Liver (tissue), 8 donors: ENCODE measurements at regions not wholly inside any gene's neighbourhood (a gene's known extent, or its start where the extent isn't known, plus 50 kb on each side); places are given as distances from the start of the nearest gene placed in this dataset.

Experiments
- DNase-seq: peaks from one replicate; pipeline ENCODE4 v3.0.0-alpha.2; 2017; ENCODE audit warnings: low spot score
- H3K27ac ChIP-seq, 2 donors: one replicate each; pipeline ENCODE4 v1.7.0; 2013; ENCODE audit warnings: inconsistent platforms in 2 of 2, low read length in 2 of 2, control low read depth in 1 of 2, low read depth in 1 of 2, mild to moderate bottlenecking in 1 of 2
- H3K27me3 ChIP-seq, 4 donors: one replicate each; pipeline versions ENCODE4 v1.6.1 to v1.7.0; 2013; ENCODE audit warnings: low read length in 3 of 4, inconsistent platforms in 1 of 4, mild to moderate bottlenecking in 1 of 4, moderate library complexity in 1 of 4; ENCODE audit not compliant: control insufficient read depth in 4 of 4, insufficient read depth in 4 of 4
- H3K36me3 ChIP-seq, 4 donors: one replicate each; pipeline versions ENCODE4 v1.6.1 to v1.7.0; 2013; ENCODE audit warnings: low read length in 3 of 4, mild to moderate bottlenecking in 3 of 4, low read depth in 1 of 4, moderate library complexity in 1 of 4; ENCODE audit not compliant: control insufficient read depth in 4 of 4, insufficient read depth in 3 of 4
- H3K4me1 ChIP-seq, 4 donors: one replicate each; pipeline versions ENCODE4 v1.6.1 to v1.7.0; 2013; ENCODE audit warnings: low read length in 3 of 4, mild to moderate bottlenecking in 3 of 4, moderate library complexity in 1 of 4; ENCODE audit not compliant: control insufficient read depth in 4 of 4, insufficient read depth in 4 of 4
- H3K4me3 ChIP-seq, 3 donors: one replicate each; pipeline versions ENCODE4 v1.6.1 to v1.7.0; 2013; ENCODE audit warnings: low read length in 3 of 3, control low read depth in 1 of 3, low read depth in 1 of 3, mild to moderate bottlenecking in 1 of 3
- H3K9ac ChIP-seq, 2 donors: one replicate each; pipeline ENCODE4 v1.7.0; 2013; ENCODE audit warnings: low read length in 2 of 2, mild to moderate bottlenecking in 2 of 2, moderate library complexity in 2 of 2, control low read depth in 1 of 2, low read depth in 1 of 2
- H3K9me3 ChIP-seq, 4 donors: one replicate each; pipeline versions ENCODE4 v1.6.1 to v1.7.0; 2013; ENCODE audit warnings: low read length in 3 of 4; ENCODE audit not compliant: control insufficient read depth in 4 of 4
- ATF3 ChIP-seq: IDR thresholded peaks from 2 replicates; pipeline ENCODE4 v1.6.1; 2016; ENCODE audit warnings: antibody characterized with exemption
- EGR1 ChIP-seq, 2 donors: IDR thresholded peaks; 2 replicates each; pipeline ENCODE4 v1.6.1; 2016 to 2018; ENCODE audit warnings: antibody characterized with exemption in 2 of 2, low read depth in 2 of 2
- FOXA1 ChIP-seq: IDR thresholded peaks from 2 replicates; pipeline ENCODE4 v1.6.1; 2016; ENCODE audit warnings: antibody characterized with exemption
- FOXA2 ChIP-seq: IDR thresholded peaks from 2 replicates; pipeline ENCODE4 v1.6.1; 2016; ENCODE audit warnings: antibody characterized with exemption
- GABPA ChIP-seq, 2 donors: IDR thresholded peaks in 1 of 2; conservative IDR thresholded peaks in 1 of 2; 2 replicates each; pipeline ENCODE4 v1.6.1; 2016; ENCODE audit warnings: antibody characterized with exemption in 2 of 2, mild to moderate bottlenecking in 1 of 2, moderate library complexity in 1 of 2
- HNF4A ChIP-seq, 2 donors: conservative IDR thresholded peaks; 2 replicates each; pipeline ENCODE4 v1.6.1; 2016; ENCODE audit warnings: antibody characterized with exemption in 2 of 2, mild to moderate bottlenecking in 2 of 2
- HNF4G ChIP-seq: IDR thresholded peaks from 2 replicates; pipeline ENCODE4 v1.6.1; 2016; ENCODE audit warnings: antibody characterized with exemption
- JUND ChIP-seq, 2 donors: IDR thresholded peaks; 2 replicates each; pipeline ENCODE4 v1.6.1; 2016; ENCODE audit warnings: antibody characterized with exemption in 2 of 2
- MAX ChIP-seq: IDR thresholded peaks from 2 replicates; pipeline ENCODE4 v1.6.1; 2016; ENCODE audit warnings: antibody characterized with exemption
- NR2F2 ChIP-seq: IDR thresholded peaks from 2 replicates; pipeline ENCODE4 v1.6.1; 2016; ENCODE audit warnings: antibody characterized with exemption
- RAD21 ChIP-seq, 2 donors: IDR thresholded peaks; 2 replicates each; pipeline ENCODE4 v1.6.1; 2016; ENCODE audit warnings: antibody characterized with exemption in 2 of 2, mild to moderate bottlenecking in 2 of 2
- RXRA ChIP-seq, 2 donors: IDR thresholded peaks; 2 replicates each; pipeline ENCODE4 v1.6.1; 2017 to 2018; ENCODE audit warnings: antibody characterized with exemption in 2 of 2, mild to moderate bottlenecking in 1 of 2
- SP1 ChIP-seq: IDR thresholded peaks from 2 replicates; pipeline ENCODE4 v1.6.1; 2018; ENCODE audit warnings: antibody characterized with exemption, mild to moderate bottlenecking
- TAF1 ChIP-seq: conservative IDR thresholded peaks from 2 replicates; pipeline ENCODE4 v1.6.1; 2016; ENCODE audit warnings: antibody characterized with exemption, mild to moderate bottlenecking
- YY1 ChIP-seq: IDR thresholded peaks from 2 replicates; pipeline ENCODE4 v1.6.1; 2016; ENCODE audit warnings: antibody characterized with exemption, mild to moderate bottlenecking
- ZBTB33 ChIP-seq: IDR thresholded peaks from 2 replicates; pipeline ENCODE4 v1.6.1; 2016; ENCODE audit warnings: antibody characterized with exemption
- WGBS: extraction: QIAGEN DNeasy Blood & Tissue Kit; methylation state at CpG from one replicate; pipeline ENCODE4 v1.1.7; 2013; 5-methylcytosine and 5-hydroxymethylcytosine counted together
- TF ChIP-seq, protein P1 (sequence below): fragments of 150-350 bp; IDR thresholded peaks from 2 replicates; pipeline ENCODE4 v1.5.1; 2017; ENCODE audit warnings: improper control_type of control experiment, low read depth, low read length; ENCODE audit not compliant: missing input control
- TF ChIP-seq, protein P2 (sequence below): IDR thresholded peaks from 2 replicates; pipeline ENCODE4 v1.6.1; 2016; ENCODE audit warnings: antibody characterized with exemption, mild to moderate bottlenecking
- donor health status: healthy.
- donor health status: healthy.
- donor health status: healthy.
- donor health status: healthy.
- donor health status: healthy.

- TF ChIP-seq MAX: no peak
Measured at GRCh38 chr1:162977944-162978568, 91.1 kb upstream of the RGS4 start (continued).

DNA sequence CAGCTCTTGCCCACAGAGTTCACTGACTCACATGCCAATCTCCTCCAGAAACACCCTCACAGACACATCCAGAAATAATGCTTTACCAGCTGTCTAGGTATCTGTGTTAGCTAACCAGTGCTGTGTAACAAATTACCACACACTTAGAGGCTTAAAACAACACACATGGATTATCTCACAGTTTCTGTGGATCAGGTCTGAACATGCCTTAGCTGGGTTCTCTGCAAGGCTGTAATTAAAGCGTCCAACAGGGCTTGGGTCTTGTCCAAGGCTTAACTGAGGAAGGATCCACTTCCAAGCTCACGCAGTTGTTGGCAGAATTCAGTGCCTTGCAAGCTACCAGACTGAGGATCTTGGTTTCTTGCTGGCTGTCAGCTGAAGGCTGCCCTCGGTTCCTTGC lies 92.5 kb upstream of the RGS4 start:
- no peak overlapping the region for H3K4me3 ChIP-seq
- 63% methylated on average over 3 of the region's 3 CpGs for WGBS
- DNase-seq: no peak
- H3K4me1 ChIP-seq: no peaks in the 10 kb centered on the region
- no peaks in the 10 kb centered on the region for H3K9me3 ChIP-seq
- TF ChIP-seq ATF3 (no peak), HNF4A (conservative IDR thresholded peaks at IDR 0.05) (no peak), GABPA (IDR thresholded peaks at IDR 0.05 in 1 of 2, conservative IDR thresholded peaks at IDR 0.05 in 1 of 2) (no peak), HNF4G (no peak), MAX (no peak), JUND (IDR thresholded peaks at IDR 0.05) (no peak), FOXA2 (no peak)
- no peak overlapping the region for H3K27ac ChIP-seq
- H3K36me3 ChIP-seq: no peaks in the 10 kb centered on the region
- no peak overlapping the region for H3K9ac ChIP-seq
- H3K27me3 ChIP-seq: no peaks in the 10 kb centered on the region

DNA sequence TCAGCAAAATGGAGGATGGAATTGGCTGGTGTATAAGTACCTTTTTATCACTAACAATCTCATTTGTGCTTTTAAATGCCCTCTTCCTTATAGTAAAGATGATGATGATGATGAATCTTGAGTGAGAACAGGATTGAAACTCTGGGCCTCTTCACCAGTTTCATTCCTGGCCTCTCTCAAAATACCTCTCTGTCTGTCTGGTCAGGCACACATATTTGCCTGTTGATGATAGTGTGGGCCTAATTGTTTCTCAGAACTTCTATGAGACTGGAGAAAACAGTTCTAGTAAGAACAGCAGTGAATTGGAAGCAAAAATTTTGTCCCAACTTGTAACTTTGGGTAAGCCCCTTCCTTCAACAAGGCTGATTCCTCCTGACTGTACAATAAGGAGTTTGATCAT lies 94.4 kb upstream of the RGS4 start:
- no peak for TF ChIP-seq NR2F2
- TF ChIP-seq FOXA2: no peak
- TF ChIP-seq MAX: no peak
- TF ChIP-seq, protein P1, sequence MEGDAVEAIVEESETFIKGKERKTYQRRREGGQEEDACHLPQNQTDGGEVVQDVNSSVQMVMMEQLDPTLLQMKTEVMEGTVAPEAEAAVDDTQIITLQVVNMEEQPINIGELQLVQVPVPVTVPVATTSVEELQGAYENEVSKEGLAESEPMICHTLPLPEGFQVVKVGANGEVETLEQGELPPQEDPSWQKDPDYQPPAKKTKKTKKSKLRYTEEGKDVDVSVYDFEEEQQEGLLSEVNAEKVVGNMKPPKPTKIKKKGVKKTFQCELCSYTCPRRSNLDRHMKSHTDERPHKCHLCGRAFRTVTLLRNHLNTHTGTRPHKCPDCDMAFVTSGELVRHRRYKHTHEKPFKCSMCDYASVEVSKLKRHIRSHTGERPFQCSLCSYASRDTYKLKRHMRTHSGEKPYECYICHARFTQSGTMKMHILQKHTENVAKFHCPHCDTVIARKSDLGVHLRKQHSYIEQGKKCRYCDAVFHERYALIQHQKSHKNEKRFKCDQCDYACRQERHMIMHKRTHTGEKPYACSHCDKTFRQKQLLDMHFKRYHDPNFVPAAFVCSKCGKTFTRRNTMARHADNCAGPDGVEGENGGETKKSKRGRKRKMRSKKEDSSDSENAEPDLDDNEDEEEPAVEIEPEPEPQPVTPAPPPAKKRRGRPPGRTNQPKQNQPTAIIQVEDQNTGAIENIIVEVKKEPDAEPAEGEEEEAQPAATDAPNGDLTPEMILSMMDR: no peak
- TF ChIP-seq, protein P2, sequence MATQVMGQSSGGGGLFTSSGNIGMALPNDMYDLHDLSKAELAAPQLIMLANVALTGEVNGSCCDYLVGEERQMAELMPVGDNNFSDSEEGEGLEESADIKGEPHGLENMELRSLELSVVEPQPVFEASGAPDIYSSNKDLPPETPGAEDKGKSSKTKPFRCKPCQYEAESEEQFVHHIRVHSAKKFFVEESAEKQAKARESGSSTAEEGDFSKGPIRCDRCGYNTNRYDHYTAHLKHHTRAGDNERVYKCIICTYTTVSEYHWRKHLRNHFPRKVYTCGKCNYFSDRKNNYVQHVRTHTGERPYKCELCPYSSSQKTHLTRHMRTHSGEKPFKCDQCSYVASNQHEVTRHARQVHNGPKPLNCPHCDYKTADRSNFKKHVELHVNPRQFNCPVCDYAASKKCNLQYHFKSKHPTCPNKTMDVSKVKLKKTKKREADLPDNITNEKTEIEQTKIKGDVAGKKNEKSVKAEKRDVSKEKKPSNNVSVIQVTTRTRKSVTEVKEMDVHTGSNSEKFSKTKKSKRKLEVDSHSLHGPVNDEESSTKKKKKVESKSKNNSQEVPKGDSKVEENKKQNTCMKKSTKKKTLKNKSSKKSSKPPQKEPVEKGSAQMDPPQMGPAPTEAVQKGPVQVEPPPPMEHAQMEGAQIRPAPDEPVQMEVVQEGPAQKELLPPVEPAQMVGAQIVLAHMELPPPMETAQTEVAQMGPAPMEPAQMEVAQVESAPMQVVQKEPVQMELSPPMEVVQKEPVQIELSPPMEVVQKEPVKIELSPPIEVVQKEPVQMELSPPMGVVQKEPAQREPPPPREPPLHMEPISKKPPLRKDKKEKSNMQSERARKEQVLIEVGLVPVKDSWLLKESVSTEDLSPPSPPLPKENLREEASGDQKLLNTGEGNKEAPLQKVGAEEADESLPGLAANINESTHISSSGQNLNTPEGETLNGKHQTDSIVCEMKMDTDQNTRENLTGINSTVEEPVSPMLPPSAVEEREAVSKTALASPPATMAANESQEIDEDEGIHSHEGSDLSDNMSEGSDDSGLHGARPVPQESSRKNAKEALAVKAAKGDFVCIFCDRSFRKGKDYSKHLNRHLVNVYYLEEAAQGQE: no peak
- no peak for TF ChIP-seq GABPA (IDR thresholded peaks at IDR 0.05 in 1 of 2, conservative IDR thresholded peaks at IDR 0.05 in 1 of 2)
- no peak for TF ChIP-seq RXRA (IDR thresholded peaks at IDR 0.05)
- no peak for TF ChIP-seq YY1
- no peak for TF ChIP-seq TAF1
- no peak for TF ChIP-seq JUND (IDR thresholded peaks at IDR 0.05)
- TF ChIP-seq RAD21 (IDR thresholded peaks at IDR 0.05): no peak
- no peak for TF ChIP-seq ZBTB33
- no peak for TF ChIP-seq FOXA1
- no peak for TF ChIP-seq EGR1 (IDR thresholded peaks at IDR 0.05; ENCODE audit: low read depth in 2 of 2)
- no peak for TF ChIP-seq ATF3
- TF ChIP-seq HNF4G: no peak
- TF ChIP-seq SP1: no peak
- no peak for TF ChIP-seq HNF4A (conservative IDR thresholded peaks at IDR 0.05)
- Histone ChIP-seq H3K27me3 (no peaks in the 10 kb centered on the region), H3K36me3 (no peaks in the 10 kb centered on the region), H3K27ac (no peak overlapping the region), H3K4me1 (no peaks in the 10 kb centered on the region), H3K9me3 (no peaks in the 10 kb centered on the region), H3K4me3 (no peak overlapping the region), H3K9ac (no peak overlapping the region)
- DNase-seq: no peak
